SU-DHL-6 (cell line): ENCODE measurements at regions not wholly inside any gene's neighbourhood (a gene's known extent, or its start where the extent isn't known, plus 50 kb on each side); places are given as distances from the start of the nearest gene placed in this dataset.
"Not testable (repeated sequence)": the region's sequence is repeated elsewhere in the genome, so short reads cannot be mapped to it uniquely, and the experiment has no call there.

Experiments
- H2AFZ ChIP-seq: fragments of 200-600 bp; sonication (generic); 2 replicates; pipeline ENCODE4 v1.6.1; 2014; ENCODE audit warnings: low read depth, mild to moderate bottlenecking, moderate library complexity, mixed read lengths, antibody characterized with exemption, low read length; ENCODE audit not compliant: severe bottlenecking
- H3F3A ChIP-seq: fragments of 200-600 bp; shearing (Covaris generic); 2 replicates; pipeline ENCODE4 v1.6.0; 2016; ENCODE audit warnings: antibody characterized with exemption, mild to moderate bottlenecking; ENCODE audit not compliant: insufficient read depth
- H3K27ac ChIP-seq: fragments of 200-600 bp; sonication (generic); 2 replicates; pipeline ENCODE4 v1.5.1; 2016; ENCODE audit warnings: low read depth, mild to moderate bottlenecking, low read length, moderate library complexity, mixed read lengths
- H3K27me3 ChIP-seq: fragments of 200-600 bp; sonication (generic), shearing (Covaris generic); 2 replicates; pipeline ENCODE4 v1.6.0; 2014; ENCODE audit warnings: mild to moderate bottlenecking, low read length
- H3K36me3 ChIP-seq: fragments of 200-600 bp; sonication (generic); 2 replicates; pipeline ENCODE4 v1.6.1; 2014; ENCODE audit warnings: mild to moderate bottlenecking, low read length, mixed read lengths
- H3K4me2 ChIP-seq: fragments of 300-600, 200-600 bp; shearing (Covaris generic), sonication (generic); 2 replicates; pipeline ENCODE4 v1.6.0; 2014; ENCODE audit warnings: low read length, low read depth, mild to moderate bottlenecking; ENCODE audit not compliant: poor library complexity, severe bottlenecking
- H3K4me3 ChIP-seq: fragments of 200-600 bp; sonication (generic); 2 replicates; pipeline ENCODE4 v1.5.1; 2014; ENCODE audit warnings: antibody characterized with exemption, low read length, mild to moderate bottlenecking, mixed read lengths; ENCODE audit not compliant: insufficient read depth, poor library complexity, severe bottlenecking
- H3K79me2 ChIP-seq: fragments of 200-600 bp; sonication (generic); 2 replicates; pipeline ENCODE4 v1.6.1; 2014; ENCODE audit warnings: mild to moderate bottlenecking, low read length, moderate library complexity; ENCODE audit not compliant: insufficient read depth
- H3K9ac ChIP-seq: fragments of 200-600 bp; sonication (generic); 2 replicates; pipeline ENCODE4 v1.7.0; 2014; ENCODE audit warnings: mild to moderate bottlenecking, low read length
- H3K9me2 ChIP-seq: fragments of 200-600 bp; sonication (generic); replicated peaks from 2 replicates; pipeline ENCODE4 v1.6.1; 2014; ENCODE audit warnings: low read length; ENCODE audit not compliant: insufficient read depth
- H3K9me3 ChIP-seq: fragments of 200-600 bp; sonication (generic); 2 replicates; pipeline ENCODE4 v1.6.1; 2014; ENCODE audit warnings: low read length, mixed read lengths; ENCODE audit not compliant: insufficient read depth
- H4K20me1 ChIP-seq: fragments of 200-600 bp; sonication (generic); 2 replicates; pipeline ENCODE4 v1.6.1; 2014; ENCODE audit warnings: low read depth, mild to moderate bottlenecking, antibody characterized with exemption, low read length, moderate library complexity, mixed read lengths
- CTCF ChIP-seq: fragments of 200-600 bp; sonication (generic); IDR thresholded peaks from one replicate; pipeline ENCODE4 v1.5.1; 2017; ENCODE audit warnings: antibody characterized with exemption, mild to moderate bottlenecking, low read length, moderate library complexity; ENCODE audit not compliant: insufficient read depth, poor library complexity, severe bottlenecking

- H3K79me2 ChIP-seq, H3K27me3 ChIP-seq, H3K4me3 ChIP-seq, H3K9me2 ChIP-seq, H3K36me3 ChIP-seq, H3F3A ChIP-seq, H3K4me2 ChIP-seq, H3K9ac ChIP-seq, H2AFZ ChIP-seq, H4K20me1 ChIP-seq, H3K27ac ChIP-seq, H3K9me3 ChIP-seq: not testable (repeated sequence)
These were observed 239.4 kb upstream of the TP53TG3 start for GRCh38 chr16:32915346-32915745.

- not testable (repeated sequence) for H3K36me3 ChIP-seq, H3K9me3 ChIP-seq, H4K20me1 ChIP-seq, H3K9me2 ChIP-seq, H3K9ac ChIP-seq, H3K4me3 ChIP-seq, H3F3A ChIP-seq, H3K79me2 ChIP-seq, H3K27me3 ChIP-seq, H3K27ac ChIP-seq, H3K4me2 ChIP-seq, H2AFZ ChIP-seq
- TF ChIP-seq CTCF = peak; percentile 29
These were observed 221.8 kb upstream of the TP53TG3 start for GRCh38 chr16:32897782-32898181.

- not testable (repeated sequence) for H3K27ac ChIP-seq, H3K4me3 ChIP-seq, H3K27me3 ChIP-seq, H3K79me2 ChIP-seq, H3K36me3 ChIP-seq, H3K4me2 ChIP-seq, H3K9me3 ChIP-seq, H4K20me1 ChIP-seq, H3F3A ChIP-seq, H3K9me2 ChIP-seq, H3K9ac ChIP-seq, H2AFZ ChIP-seq
These were observed 209.4 kb upstream of the TP53TG3 start for GRCh38 chr16:32885392-32885791.

- not testable (repeated sequence) for H3K36me3 ChIP-seq, H3K27ac ChIP-seq, H3K9ac ChIP-seq, H3K79me2 ChIP-seq, H3K4me3 ChIP-seq, H3K9me2 ChIP-seq, H3F3A ChIP-seq, H2AFZ ChIP-seq, H3K4me2 ChIP-seq, H3K27me3 ChIP-seq, H4K20me1 ChIP-seq, H3K9me3 ChIP-seq
These were observed 208.6 kb upstream of the TP53TG3 start for GRCh38 chr16:32884556-32884955.

GRCh38 chr16:32882328-32882857, 206.4 kb upstream of the TP53TG3 start:
- H4K20me1 ChIP-seq, H3K9ac ChIP-seq, H3K9me3 ChIP-seq, H3K4me2 ChIP-seq, H3K79me2 ChIP-seq, H3K27me3 ChIP-seq, H2AFZ ChIP-seq, H3K27ac ChIP-seq, H3K9me2 ChIP-seq, H3K4me3 ChIP-seq, H3K36me3 ChIP-seq, H3F3A ChIP-seq: not testable (repeated sequence)

GRCh38 chr16:32881631-32882030, 205.7 kb upstream of the TP53TG3 start:
- H3K9me3 ChIP-seq, H3K36me3 ChIP-seq, H4K20me1 ChIP-seq, H3K27me3 ChIP-seq, H2AFZ ChIP-seq, H3K4me2 ChIP-seq, H3F3A ChIP-seq, H3K27ac ChIP-seq, H3K4me3 ChIP-seq, H3K9me2 ChIP-seq, H3K9ac ChIP-seq, H3K79me2 ChIP-seq: not testable (repeated sequence)

- H3K4me3 ChIP-seq, H3K36me3 ChIP-seq, H3K9me2 ChIP-seq, H3K27ac ChIP-seq, H3K9me3 ChIP-seq, H3K27me3 ChIP-seq, H3F3A ChIP-seq, H2AFZ ChIP-seq, H3K9ac ChIP-seq, H4K20me1 ChIP-seq, H3K4me2 ChIP-seq, H3K79me2 ChIP-seq: not testable (repeated sequence)
These were observed 204.0 kb upstream of the TP53TG3 start for GRCh38 chr16:32880009-32880408.

GRCh38 chr16:32876718-32877117, 200.8 kb upstream of the TP53TG3 start:
- not testable (repeated sequence) for H3K36me3 ChIP-seq, H3K9me2 ChIP-seq, H3F3A ChIP-seq, H2AFZ ChIP-seq, H3K27ac ChIP-seq, H4K20me1 ChIP-seq, H3K79me2 ChIP-seq, H3K27me3 ChIP-seq, H3K4me3 ChIP-seq, H3K9ac ChIP-seq, H3K4me2 ChIP-seq, H3K9me3 ChIP-seq
